ENCODE measurements at regions not wholly inside any gene's neighbourhood (a gene's known extent, or its start where the extent isn't known, plus 50 kb on each side); places are given as distances from the start of the nearest gene placed in this dataset.
A peak's percentile ranks its signal among the peaks of the same experiment; 100 is the strongest.

DNA sequence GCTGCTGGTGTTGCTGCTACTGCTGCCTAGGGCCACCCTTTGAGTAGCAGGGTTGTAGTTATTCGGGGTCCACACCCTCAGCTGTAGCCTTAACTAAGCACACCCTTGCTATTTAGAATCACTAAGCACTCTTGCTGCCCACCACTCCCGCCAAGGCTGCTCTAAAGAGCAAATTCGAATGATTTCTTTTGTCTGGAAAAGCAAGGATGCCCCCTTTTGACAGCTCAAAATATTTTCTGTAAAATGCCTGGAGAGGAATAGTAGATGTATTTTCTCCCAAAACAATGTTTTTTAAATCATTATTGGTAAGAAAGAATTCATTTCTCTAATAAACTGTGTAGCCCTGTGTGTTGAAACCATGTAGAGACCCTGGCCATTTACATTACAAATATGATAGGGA, 80.8 kb upstream of the PAPOLG start:
- peaks cover 5% of the 10 kb centered on the region for H3K4me1 ChIP-seq (ENCODE audit: control insufficient read depth, insufficient read depth, low read length)
- TF ChIP-seq CTCF (conservative IDR thresholded peaks at IDR 0.05): no peak
- Mint-ChIP-seq H3K27ac (no peak overlapping the region), H3K9me3 (no peaks in the 10 kb centered on the region), H3K4me1 (peaks cover 26% of the 10 kb centered on the region), H3K36me3 (ENCODE audit: low read depth) (no peaks in the 10 kb centered on the region), H3K27me3 (ENCODE audit: insufficient read depth) (peaks cover 44% of the 10 kb centered on the region), H3K4me3 (no peak overlapping the region)
- peak; percentile 59 for DNase-seq
- H3K27me3 ChIP-seq (ENCODE audit: control insufficient read depth, insufficient read depth, low read length, poor library complexity, severe bottlenecking): peaks cover 53% of the 10 kb centered on the region
- no peak overlapping the region for H3K4me3 ChIP-seq (ENCODE audit: low read length)
- H3K27ac ChIP-seq (ENCODE audit: low read depth, low read length): no peak overlapping the region
- no peaks in the 10 kb centered on the region for H3K36me3 ChIP-seq (ENCODE audit: control insufficient read depth, insufficient read depth, low read length)
- 61% methylated on average over 3 of the region's 3 CpGs; no CpG with 5 or more reads in 1 of the 2 experiments for WGBS, 2 experiments (ENCODE audit: insufficient coverage in 1 of 2, insufficient read length in 1 of 2)
- no peaks in the 10 kb centered on the region for H3K9me3 ChIP-seq (ENCODE audit: control insufficient read depth, low read length)
- no peak overlapping the region for H3K9ac ChIP-seq (ENCODE audit: extremely low read depth, low read length, poor library complexity, severe bottlenecking)

GRCh38 chr2:60676706-60677330, 79.2 kb upstream of the PAPOLG start:
- Mint-ChIP-seq H3K36me3 (ENCODE audit: low read depth) (no peaks in the 10 kb centered on the region), H3K4me3 (no peak overlapping the region), H3K4me1 (peaks cover 21% of the 10 kb centered on the region), H3K27me3 (ENCODE audit: insufficient read depth) (peaks cover 49% of the 10 kb centered on the region), H3K9me3 (no peaks in the 10 kb centered on the region), H3K27ac (no peak overlapping the region)
- Histone ChIP-seq H3K9ac (ENCODE audit: extremely low read depth, low read length, poor library complexity, severe bottlenecking) (no peak overlapping the region), H3K4me1 (ENCODE audit: control insufficient read depth, insufficient read depth, low read length) (no peaks in the 10 kb centered on the region), H3K27me3 (ENCODE audit: control insufficient read depth, insufficient read depth, low read length, poor library complexity, severe bottlenecking) (peaks cover 53% of the 10 kb centered on the region), H3K36me3 (ENCODE audit: control insufficient read depth, insufficient read depth, low read length) (no peaks in the 10 kb centered on the region), H3K27ac (ENCODE audit: low read depth, low read length) (no peak overlapping the region), H3K9me3 (ENCODE audit: control insufficient read depth, low read length) (no peaks in the 10 kb centered on the region), H3K4me3 (ENCODE audit: low read length) (no peak overlapping the region)
- TF ChIP-seq CTCF (conservative IDR thresholded peaks at IDR 0.05): no peak
- DNase-seq: no peak
- 91 to 98% methylated on average over 4 of the region's 4 CpGs for WGBS, 2 experiments (ENCODE audit: insufficient coverage in 1 of 2, insufficient read length in 1 of 2)

DNA sequence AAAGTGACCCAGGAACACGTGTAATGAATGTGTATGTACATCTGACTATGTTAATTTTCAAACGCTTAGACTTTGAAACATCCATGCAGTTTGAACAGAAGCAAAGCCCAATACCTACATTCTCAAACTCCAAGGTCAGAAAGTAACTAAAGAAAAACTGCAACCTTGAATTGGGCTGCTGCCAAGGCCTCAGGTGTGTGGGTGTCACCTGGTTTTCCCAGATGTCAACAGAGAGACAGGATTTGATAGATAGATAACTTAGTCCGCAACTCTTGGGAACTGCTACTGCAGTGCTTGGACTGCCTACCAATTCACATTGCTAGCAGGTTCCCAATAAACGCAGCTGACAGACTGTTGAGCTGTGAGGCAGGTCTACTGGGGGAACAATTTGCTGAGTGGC, 78.7 kb upstream of the PAPOLG start:
- no peaks in the 10 kb centered on the region for H3K36me3 Mint-ChIP-seq (ENCODE audit: low read depth)
- no peak for DNase-seq
- Histone ChIP-seq H3K9ac (ENCODE audit: extremely low read depth, low read length, poor library complexity, severe bottlenecking) (no peak overlapping the region), H3K27me3 (ENCODE audit: control insufficient read depth, insufficient read depth, low read length, poor library complexity, severe bottlenecking) (peaks cover 47% of the 10 kb centered on the region), H3K4me3 (ENCODE audit: low read length) (no peak overlapping the region), H3K36me3 (ENCODE audit: control insufficient read depth, insufficient read depth, low read length) (no peaks in the 10 kb centered on the region), H3K4me1 (ENCODE audit: control insufficient read depth, insufficient read depth, low read length) (no peaks in the 10 kb centered on the region), H3K9me3 (ENCODE audit: control insufficient read depth, low read length) (no peaks in the 10 kb centered on the region), H3K27ac (ENCODE audit: low read depth, low read length) (no peak overlapping the region)
- 86 to 94% methylated on average over 2 to 4 of the region's 4 CpGs for WGBS, 2 experiments (ENCODE audit: insufficient coverage in 1 of 2, insufficient read length in 1 of 2)
- H3K27ac Mint-ChIP-seq: no peak overlapping the region
- TF ChIP-seq CTCF (conservative IDR thresholded peaks at IDR 0.05): no peak
- H3K4me1 Mint-ChIP-seq: peaks cover 22% of the 10 kb centered on the region
- H3K9me3 Mint-ChIP-seq: no peaks in the 10 kb centered on the region
- H3K4me3 Mint-ChIP-seq: no peak overlapping the region
- peaks cover 49% of the 10 kb centered on the region for H3K27me3 Mint-ChIP-seq (ENCODE audit: insufficient read depth)
